ENCODE measurements at regions not wholly inside any gene's neighbourhood (a gene's known extent, or its start where the extent isn't known, plus 50 kb on each side); places are given as distances from the start of the nearest gene placed in this dataset.

- TF ChIP-seq GATA2 (IDR thresholded peaks at IDR 0.05; ENCODE audit: low read depth, low read length) (no peak), GATA3 (IDR thresholded peaks at IDR 0.05; ENCODE audit: low read depth, low read length) (no peak)
These were observed 204.6 kb downstream of the RBM46 start for GRCh38 chr4:154985673-154986072.

Measured in SH-SY5Y (cell line).